Hematopoietic multipotent progenitor cell (in vitro differentiated cells): ENCODE measurements at regions not wholly inside any gene's neighbourhood (a gene's known extent, or its start where the extent isn't known, plus 50 kb on each side); places are given as distances from the start of the nearest gene placed in this dataset.
"Not testable (repeated sequence)": the region's sequence is repeated elsewhere in the genome, so short reads cannot be mapped to it uniquely, and the experiment has no call there.

ENCODE experiments used
- DNase-seq, 3 donors: peaks; one replicate each; pipeline ENCODE4 v3.0.0-alpha.2; 2011 to 2015; ENCODE audit warnings: low read depth in 2 of 3, low spot score in 2 of 3

- no peak for DNase-seq
Measured at GRCh38 chr15:94968133-94968532, 736.8 kb downstream of the MCTP2 start.

- no peak for DNase-seq
Measured at GRCh38 chr15:94970096-94970495, 738.7 kb downstream of the MCTP2 start.

GRCh38 chr15:94970802-94971201, 739.4 kb downstream of the MCTP2 start:
- DNase-seq = no peak

GRCh38 chr15:94972314-94972713, 741.0 kb downstream of the MCTP2 start:
- no peak for DNase-seq

- no peak for DNase-seq
Measured at GRCh38 chr15:94987085-94987484, 755.7 kb downstream of the MCTP2 start.

- DNase-seq = no peak
Measured at GRCh38 chr15:94991718-94992117, 760.4 kb downstream of the MCTP2 start.

- DNase-seq = no peak
Measured at GRCh38 chr15:95009635-95010034, 778.3 kb downstream of the MCTP2 start.

GRCh38 chr15:95013381-95013780, 782.0 kb downstream of the MCTP2 start:
- no peak for DNase-seq

GRCh38 chr15:95016511-95017229, 785.3 kb downstream of the MCTP2 start:
- DNase-seq = no peak

- DNase-seq = no peak
Measured at GRCh38 chr15:95017666-95018328, 786.4 kb downstream of the MCTP2 start.

GRCh38 chr15:95018888-95019545, 787.7 kb downstream of the MCTP2 start:
- no peak for DNase-seq

- no peak for DNase-seq
Measured at GRCh38 chr15:95019907-95020306, 788.5 kb downstream of the MCTP2 start.

- no peak for DNase-seq
Measured at GRCh38 chr15:95021816-95022215, 790.5 kb downstream of the MCTP2 start.

GRCh38 chr15:95024351-95024750, 793.0 kb downstream of the MCTP2 start:
- DNase-seq = peak in 2 of 3 donors; percentile 8 to 32

GRCh38 chr15:95025924-95026728, 794.8 kb downstream of the MCTP2 start:
- DNase-seq = peak in 2 of 3 donors; percentile 23 to 61

GRCh38 chr15:95027981-95028380, 796.6 kb downstream of the MCTP2 start:
- DNase-seq = no peak

GRCh38 chr15:95032156-95032555, 800.8 kb downstream of the MCTP2 start:
- no peak for DNase-seq

GRCh38 chr15:95035106-95035505, 803.7 kb downstream of the MCTP2 start:
- DNase-seq = no peak

GRCh38 chr15:95041297-95041696, 809.9 kb downstream of the MCTP2 start:
- no peak for DNase-seq

- DNase-seq = not testable (repeated sequence)
Measured at GRCh38 chr15:95043236-95043932, 812.0 kb downstream of the MCTP2 start.
